Transverse colon (tissue), 4 donors: ENCODE measurements at regions not wholly inside any gene's neighbourhood (a gene's known extent, or its start where the extent isn't known, plus 50 kb on each side); places are given as distances from the start of the nearest gene placed in this dataset.

Experiments
- DNase-seq: peaks from one replicate; pipeline ENCODE4 v3.0.0-alpha.2; 2019
- H3K27ac ChIP-seq, 4 donors: fragments of 200-600 bp; sonication (generic); 2 replicates each; pipeline ENCODE4 v1.5.1; 2016 to 2018; ENCODE audit warnings: inconsistent platforms in 4 of 4
- H3K27me3 ChIP-seq: fragments of 200-600 bp; sonication (generic); 2 replicates; pipeline ENCODE4 v1.5.1; 2017; ENCODE audit warnings: inconsistent platforms
- H3K36me3 ChIP-seq, 4 donors: fragments of 200-600 bp; sonication (generic); 2 replicates each; pipeline ENCODE4 v1.5.1; 2017 to 2019; ENCODE audit warnings: inconsistent platforms in 4 of 4
- H3K4me1 ChIP-seq, 4 donors: fragments of 200-600 bp; sonication (generic); 2 replicates each; pipeline ENCODE4 v1.5.1; 2017 to 2020; ENCODE audit warnings: inconsistent platforms in 4 of 4
- H3K4me3 ChIP-seq, 4 donors: fragments of 200-600 bp; sonication (generic); 1 replicate in 1 of 4; 2 replicates in 3 of 4; pipeline versions ENCODE4 v1.5.1 to v1.6.1; 2017 to 2019; ENCODE audit warnings: inconsistent platforms in 4 of 4
- H3K9me3 ChIP-seq, 2 donors: fragments of 200-600 bp; sonication (generic); 2 replicates each; pipeline ENCODE4 v1.5.1; 2017 to 2019; ENCODE audit warnings: inconsistent platforms in 2 of 2
- CTCF ChIP-seq, 5 experiments: fragments of 200-600 bp in 3 of 5; fragments of 450-650 bp in 2 of 5; sonication (generic) in 3 of 5; IDR thresholded peaks; 1 replicate in 2 of 5; 2 replicates in 3 of 5; pipeline ENCODE4 v1.5.1; 2016 to 2017; ENCODE audit warnings: antibody characterized with exemption in 5 of 5, inconsistent platforms in 3 of 5, mild to moderate bottlenecking in 2 of 5, moderate library complexity in 1 of 5
- EP300 ChIP-seq: sonication (generic); formaldehyde crosslinking; IDR thresholded peaks from one replicate; pipeline ENCODE4 v1.6.1; 2017; ENCODE audit warnings: antibody characterized with exemption, low read depth
- POLR2A ChIP-seq: fragments of 450-650 bp; IDR thresholded peaks from one replicate; pipeline ENCODE4 v1.6.1; 2016; ENCODE audit warnings: antibody characterized with exemption, mild to moderate bottlenecking, moderate library complexity
- POLR2AphosphoS5 ChIP-seq, 3 donors: sonication (generic); formaldehyde crosslinking; IDR thresholded peaks; one replicate each; pipeline ENCODE4 v1.6.1; 2016; ENCODE audit warnings: antibody characterized with exemption in 3 of 3
- WGBS, 2 donors: methylation state at CpG; one replicate each; pipeline ENCODE4 v1.1.5; 2018; ENCODE audit warnings: low coverage in 1 of 2; 5-methylcytosine and 5-hydroxymethylcytosine counted together
- in situ Hi-C, 4 donors: fragments of 200-750 bp; cut with MboI; loops; one replicate each; pipeline versions ENCODE4 v1.15.0 to v1.15.1; 2017; ENCODE audit warnings: low sequenced_read_pairs in 3 of 4, low pct_ligation_motif_present in 1 of 4, low pct_unique_long_range_greater_than_20kb in 1 of 4
- intact Hi-C: fragments of 100-400 bp; cut with DNase I; formaldehyde crosslinking; loops from one replicate; pipeline ENCODE4 v1.15.1; 2023; ENCODE audit warnings: low total_unique reads

DNA sequence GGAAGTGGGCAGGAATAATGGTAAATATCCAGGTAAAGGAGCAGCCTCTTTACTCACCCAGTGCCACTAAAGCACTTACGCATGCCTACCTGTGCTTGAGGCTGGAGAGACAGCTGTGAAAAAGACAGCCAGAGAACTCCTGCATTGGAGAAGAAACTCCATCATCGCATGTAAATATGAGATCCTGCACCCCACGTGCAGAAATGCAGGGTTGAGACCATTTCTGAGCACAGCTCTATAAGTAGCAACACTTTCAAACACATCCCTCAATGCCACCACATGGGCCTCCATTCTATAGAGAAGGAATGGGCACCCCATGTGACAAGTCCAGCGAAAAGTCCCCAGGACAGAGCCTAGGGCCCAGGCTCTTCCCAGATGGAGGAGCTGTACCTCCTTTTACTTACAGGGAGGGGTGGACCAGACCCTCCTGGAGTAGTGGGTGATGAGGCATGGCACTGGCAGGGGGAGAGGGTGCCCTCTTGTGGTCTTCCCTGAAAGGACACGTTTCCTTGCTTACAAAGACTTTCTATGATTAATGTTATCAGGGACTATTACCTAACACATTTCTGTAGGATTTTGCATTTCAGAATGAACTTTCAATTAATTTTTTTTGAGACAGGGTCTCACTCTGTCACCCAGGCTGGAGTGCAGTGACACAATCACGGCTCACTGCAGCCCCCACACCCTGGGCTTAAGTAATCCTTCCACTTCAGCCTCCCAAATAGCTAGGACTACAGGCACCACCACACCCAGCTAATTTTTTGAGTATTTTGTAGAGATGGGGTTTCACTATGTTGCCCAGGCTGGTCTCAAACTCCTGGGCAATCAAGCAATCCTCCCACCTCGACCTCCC is 55.3 kb upstream of the IL17B start:
- Histone ChIP-seq H3K27me3 (no peaks in the 10 kb centered on the region), H3K27ac (peak overlapping the region; percentile 53 to 97 (median 93)), H3K4me1 (peaks cover 0 to 20% (median 3%) of the 10 kb centered on the region in 4 donors), H3K4me3 (no peak overlapping the region), H3K9me3 (no peaks in the 10 kb centered on the region), H3K36me3 (no peaks in the 10 kb centered on the region)
- intact Hi-C loops = loop anchor here (5.0 kb wide), 1 partner anchor 52 kb away; no protein-coding TSS in a partner anchor
- peak; percentile 67 for DNase-seq
- in situ Hi-C loops = loop anchor here in 3 of 4 donors (5.0 to 10.0 kb wide), 4 partner anchors 50 to 130 kb away; partner anchors contain the start of gene CSNK1A1 (in 1 of the 3)
- TF ChIP-seq CTCF (IDR thresholded peaks at IDR 0.05) (peak; percentile 75 to 85 (median 83)), EP300 (no peak), POLR2AphosphoS5 (IDR thresholded peaks at IDR 0.05) (peak in 2 of 3 donors; percentile 42 to 79), POLR2A (peak; percentile 8)
- WGBS, 2 donors = 30 to 37% methylated on average over 2 to 7 of the region's 7 CpGs

DNA sequence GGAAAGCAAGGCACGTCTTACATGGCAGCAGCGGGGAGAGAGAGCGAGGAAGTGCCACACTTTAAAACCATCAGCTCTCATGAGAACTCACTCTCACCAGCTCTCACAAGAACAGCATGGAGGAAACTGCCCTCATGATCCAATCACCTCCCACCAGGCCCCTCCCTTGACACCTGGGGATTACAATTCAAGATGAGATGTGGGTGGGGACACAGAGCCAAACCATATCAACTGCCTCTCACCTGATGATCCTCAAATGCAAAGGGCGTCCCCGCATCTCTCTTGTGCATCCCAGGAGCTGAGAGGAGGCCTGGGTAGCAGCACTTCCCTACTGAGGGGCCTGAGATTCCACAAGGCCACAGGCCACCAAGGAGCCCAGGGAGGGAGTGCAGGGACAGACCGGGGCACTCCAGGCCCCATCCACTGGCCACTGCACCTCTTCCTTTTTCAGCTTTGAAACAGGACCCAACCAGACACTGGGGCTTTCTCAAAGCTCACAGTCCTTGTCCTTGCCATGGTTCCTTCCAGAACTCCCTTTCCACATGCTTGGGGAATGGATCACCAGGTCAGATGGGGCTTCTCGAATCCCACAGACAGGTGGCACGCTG is 54.5 kb upstream of the IL17B start:
- Histone ChIP-seq H3K27me3 (no peaks in the 10 kb centered on the region), H3K9me3 (no peaks in the 10 kb centered on the region), H3K4me3 (no peak overlapping the region), H3K4me1 (peaks cover 0 to 14% (median 2%) of the 10 kb centered on the region in 4 donors), H3K36me3 (peaks cover 0 to 3% (median 0%) of the 10 kb centered on the region in 4 donors), H3K27ac (peak overlapping the region; percentile 53 to 97 (median 93))
- 50 to 66% methylated on average over 3 to 8 of the region's 8 CpGs for WGBS, 2 donors
- intact Hi-C loops (loop anchor here (5.0 kb wide), 1 partner anchor 51 kb away; no protein-coding TSS in a partner anchor), in situ Hi-C loops (loop anchor here in 2 of 4 donors (10.0 kb wide), 2 partner anchors 49 to 131 kb away; no protein-coding TSS in a partner anchor)
- TF ChIP-seq POLR2A (peak; percentile 23), CTCF (IDR thresholded peaks at IDR 0.05) (no peak), EP300 (no peak), POLR2AphosphoS5 (IDR thresholded peaks at IDR 0.05) (peak in 2 of 3 donors; percentile 66 to 84)
- no peak for DNase-seq

DNA sequence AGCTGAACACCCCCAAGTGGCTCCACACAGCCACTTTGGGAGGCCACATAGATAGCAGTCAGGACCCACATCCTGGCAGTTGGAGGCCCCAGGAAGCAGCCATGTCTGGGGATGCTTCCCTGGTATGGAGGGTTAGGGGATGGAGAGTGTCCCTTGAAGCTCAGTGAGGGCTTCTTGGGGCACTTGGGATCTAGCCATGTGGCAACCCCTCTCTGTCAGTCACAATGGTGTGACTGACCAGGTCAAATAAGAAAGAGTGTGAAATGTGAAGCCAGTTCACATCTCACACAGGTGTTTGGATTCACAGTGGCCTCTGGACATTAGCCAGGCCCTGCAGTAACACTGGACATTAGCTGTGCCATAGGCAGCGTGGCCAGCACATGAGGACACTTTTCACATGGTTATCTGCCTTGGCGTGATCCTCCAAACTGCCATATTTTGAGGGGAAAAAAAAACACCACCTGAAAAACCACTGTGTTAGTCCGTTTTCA is 53.9 kb upstream of the IL17B start:
- Histone ChIP-seq H3K27me3 (no peaks in the 10 kb centered on the region), H3K4me1 (peaks cover 0 to 14% (median 2%) of the 10 kb centered on the region in 4 donors), H3K4me3 (no peak overlapping the region), H3K36me3 (peaks cover 0 to 3% (median 0%) of the 10 kb centered on the region in 4 donors), H3K9me3 (no peaks in the 10 kb centered on the region), H3K27ac (peak overlapping the region; percentile 82 to 97 (median 93))
- DNase-seq = no peak
- in situ Hi-C loops (loop anchor here in 2 of 4 donors (10.0 kb wide), 2 partner anchors 48 to 132 kb away; no protein-coding TSS in a partner anchor), intact Hi-C loops (loop anchor here (5.0 kb wide), 1 partner anchor 51 kb away; no protein-coding TSS in a partner anchor)
- TF ChIP-seq POLR2AphosphoS5 (IDR thresholded peaks at IDR 0.05) (peak; percentile 20 to 87 (median 28)), POLR2A (peak; percentile 21), CTCF (IDR thresholded peaks at IDR 0.05) (no peak), EP300 (no peak)
- 53% methylated on average over 3 of the region's 3 CpGs; no CpG with 5 or more reads in 1 of the 2 donors for WGBS, 2 donors

DNA sequence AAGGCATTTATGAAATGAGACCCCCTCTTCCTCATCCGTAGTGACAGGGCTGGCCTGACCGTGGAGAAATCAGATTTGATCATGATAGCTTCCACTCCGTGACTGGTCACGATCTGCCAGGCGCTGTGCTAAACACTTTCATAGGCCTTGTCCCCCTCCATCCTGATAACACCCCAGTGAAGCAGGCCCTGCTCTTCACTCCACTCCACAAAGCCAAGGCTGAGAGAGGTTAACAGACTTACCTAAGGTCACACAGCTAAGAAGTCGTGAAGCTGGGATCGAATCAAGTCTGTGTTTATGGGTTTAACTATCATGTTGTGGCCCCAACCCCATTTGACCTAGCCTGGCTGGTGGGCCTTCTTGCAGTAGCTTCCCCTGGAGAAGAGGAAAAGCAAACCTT is 53.3 kb upstream of the IL17B start:
- TF ChIP-seq CTCF (IDR thresholded peaks at IDR 0.05) = no peak
- TF ChIP-seq EP300 = no peak
- TF ChIP-seq POLR2AphosphoS5 (IDR thresholded peaks at IDR 0.05) = peak; percentile 45 to 86 (median 53)
- no peak overlapping the region for H3K4me3 ChIP-seq
- DNase-seq = no peak
- in situ Hi-C loops (loop anchor here in 2 of 4 donors (10.0 kb wide), 2 partner anchors 48 to 132 kb away; no protein-coding TSS in a partner anchor), intact Hi-C loops (loop anchor here (5.0 kb wide), 1 partner anchor 50 kb away; no protein-coding TSS in a partner anchor)
- 77 to 100% methylated on average over 1 to 7 of the region's 7 CpGs for WGBS, 2 donors
- H3K36me3 ChIP-seq = peaks cover 0 to 3% (median 0%) of the 10 kb centered on the region in 4 donors
- H3K9me3 ChIP-seq = no peaks in the 10 kb centered on the region
- H3K4me1 ChIP-seq = peaks cover 0 to 14% (median 2%) of the 10 kb centered on the region in 4 donors
- peak overlapping the region; percentile 82 to 97 (median 93) for H3K27ac ChIP-seq
- no peaks in the 10 kb centered on the region for H3K27me3 ChIP-seq
